K562 (cell line): ENCODE measurements at regions not wholly inside any gene's neighbourhood (a gene's known extent, or its start where the extent isn't known, plus 50 kb on each side); places are given as distances from the start of the nearest gene placed in this dataset.

Experiments
- ATAC-seq: fragments of 200-7000 bp; cut with Tn5 transposase; 3 replicates; pipeline ENCODE4 v1.9.1; 2020; ENCODE audit warnings: moderate library complexity
- BruUV-seq: library from RNA; stranded (reverse); fragments of 400-500 nt; replicated peaks from 2 replicates; lab custom pipeline; 2021; lab: Mats Ljungman, UMichigan
- CTCF ChIA-PET: fragments of 300-600 bp; formaldehyde crosslinking; extraction: SDS; loops from one replicate; lab custom pipeline; 2021; ENCODE audit warnings: low intra/inter-chr PET ratio; lab: Yijun Ruan, JAX
- POLR2A ChIA-PET: fragments of 300-600, 350-650 bp; sonication (Branson Sonifier 250); formaldehyde crosslinking; extraction: SDS; loops from one replicate; lab custom pipeline; 2021; ENCODE audit warnings: antibody characterized with exemption, inconsistent platforms; lab: Yijun Ruan, JAX
- DNase-seq, 4 experiments: peaks; one replicate each; pipeline versions ENCODE4 v3.0.0 to v3.0.0-alpha.2; 2011 to 2018; ENCODE audit warnings: low spot score in 3 of 4, mixed read lengths in 3 of 4; ENCODE audit errors: extremely low read depth in 1 of 4
- FAIRE-seq: peaks from 2 replicates; lab custom pipeline; 2011; peaks lifted over from hg19 to GRCh38; lab: Jason Lieb, UNC
- H2AFZ ChIP-seq: 2 replicates; pipeline ENCODE4 v1.6.0; 2011; ENCODE audit warnings: low read depth, low read length, control low read depth, inconsistent platforms
- H3K27ac ChIP-seq: fragments of 200-600 bp; 3 replicates; pipeline ENCODE4 v1.8.0; 2011; ENCODE audit warnings: low read depth, mild to moderate bottlenecking, control low read depth, inconsistent platforms, low read length, moderate library complexity, mixed read lengths; ENCODE audit errors: extremely low read depth
- H3K27me3 ChIP-seq, 2 experiments: fragments of 300-600 bp in 1 of 2; 2 replicates in 1 of 2; 3 replicates in 1 of 2; pipeline versions ENCODE4 v1.6.0 to v1.8.0; 2011; ENCODE audit warnings: inconsistent platforms in 2 of 2, low read length in 2 of 2, mild to moderate bottlenecking in 1 of 2, mixed read lengths in 1 of 2, moderate library complexity in 1 of 2; ENCODE audit not compliant: control insufficient read depth in 2 of 2, insufficient read depth in 2 of 2
- H3K36me3 ChIP-seq: fragments of 300-600 bp; 3 replicates; pipeline ENCODE4 v1.8.0; 2011; ENCODE audit warnings: mild to moderate bottlenecking, low read length, inconsistent platforms; ENCODE audit not compliant: control insufficient read depth, insufficient read depth
- H3K4me1 ChIP-seq, 2 experiments: fragments of 200-600 bp in 1 of 2; replicated peaks in 1 of 2; 2 replicates in 1 of 2; 3 replicates in 1 of 2; pipeline versions ENCODE4 v1.5.1 to v1.8.0; 2011; ENCODE audit warnings: inconsistent platforms in 2 of 2, low read length in 2 of 2, mild to moderate bottlenecking in 1 of 2, mixed read lengths in 1 of 2, moderate library complexity in 1 of 2; ENCODE audit not compliant: control insufficient read depth in 2 of 2, insufficient read depth in 2 of 2
- H3K4me2 ChIP-seq: 2 replicates; pipeline ENCODE4 v1.6.1; 2011; ENCODE audit warnings: low read length, control low read depth, inconsistent platforms, mixed read lengths; ENCODE audit not compliant: insufficient read depth
- H3K4me3 ChIP-seq: fragments of 200-600 bp; sonication (generic), shearing (Covaris generic); 2 replicates; pipeline ENCODE4 v1.5.1; 2016; ENCODE audit warnings: control low read depth, inconsistent platforms
- H3K79me2 ChIP-seq: fragments of 200-600 bp; 3 replicates; pipeline ENCODE4 v1.8.0; 2011; ENCODE audit warnings: low read length, inconsistent platforms; ENCODE audit not compliant: control insufficient read depth, insufficient read depth
- H3K9ac ChIP-seq, 2 experiments: 2 replicates each; pipeline versions ENCODE4 v1.6.0 to v1.6.1; 2011; ENCODE audit warnings: low read depth in 2 of 2, low read length in 2 of 2, control low read depth in 1 of 2, inconsistent platforms in 1 of 2, mild to moderate bottlenecking in 1 of 2, mixed read lengths in 1 of 2; ENCODE audit not compliant: insufficient read depth in 1 of 2
- H3K9me1 ChIP-seq: one replicate; pipeline ENCODE4 v1.6.0; 2011; ENCODE audit warnings: inconsistent platforms, mild to moderate bottlenecking, low read length, moderate library complexity; ENCODE audit not compliant: control insufficient read depth, insufficient read depth
- H3K9me3 ChIP-seq: replicated peaks from 2 replicates; pipeline ENCODE4 v1.5.1; 2011; ENCODE audit warnings: low read depth, low read length, inconsistent platforms; ENCODE audit not compliant: control insufficient read depth, insufficient read depth
- H4K20me1 ChIP-seq: replicated peaks from 2 replicates; pipeline ENCODE4 v1.6.1; 2011; ENCODE audit warnings: low read length, inconsistent platforms, mixed read lengths; ENCODE audit not compliant: control insufficient read depth, insufficient read depth
- CHD4 ChIP-seq: fragments of 200-600 bp; sonication (generic); IDR thresholded peaks from 3 replicates; pipeline ENCODE4 v1.6.1; 2012; ENCODE audit warnings: low read depth, mild to moderate bottlenecking, mixed read lengths, low read length, inconsistent platforms; ENCODE audit not compliant: insufficient read depth, insufficient replicate concordance, poor library complexity, severe bottlenecking
- FOXJ3 ChIP-seq: sonication (generic); formaldehyde crosslinking; IDR thresholded peaks from 2 replicates; pipeline ENCODE4 v1.4.0; 2020; ENCODE audit warnings: mild to moderate bottlenecking, missing genetic modification reagents
- KDM1A ChIP-seq, 2 experiments: fragments of 450-650 bp; IDR thresholded peaks; 2 replicates each; pipeline ENCODE4 v1.6.1; 2016; ENCODE audit warnings: mild to moderate bottlenecking in 2 of 2
- L3MBTL2 ChIP-seq: fragments of 450-650 bp; IDR thresholded peaks from 2 replicates; pipeline ENCODE4 v1.6.1; 2016; ENCODE audit warnings: mild to moderate bottlenecking, moderate library complexity
- MBD2 ChIP-seq: sonication (generic); IDR thresholded peaks from 2 replicates; pipeline ENCODE4 v1.6.1; 2016; ENCODE audit warnings: low read depth, borderline replicate concordance
- PHB ChIP-seq: fragments of 250-450 bp; sonication (Bioruptor Pico); IDR thresholded peaks from 2 replicates; pipeline ENCODE4 v1.5.0; 2021
- SRSF1 ChIP-seq: fragments of 200-400 bp; formaldehyde crosslinking; IDR thresholded peaks from 2 replicates; pipeline ENCODE4 v1.6.1; 2017; ENCODE audit warnings: mild to moderate bottlenecking, low read depth, low read length, moderate library complexity
- TOE1 ChIP-seq, 2 experiments: fragments of 450-650 bp in 1 of 2; sonication (generic) in 1 of 2; formaldehyde crosslinking in 1 of 2; IDR thresholded peaks; 2 replicates each; pipeline versions ENCODE4 v1.7.1 to v1.8.0; 2016 to 2022; ENCODE audit warnings: borderline replicate concordance in 2 of 2, mild to moderate bottlenecking in 2 of 2, antibody characterized with exemption in 1 of 2, inconsistent platforms in 1 of 2, low read depth in 1 of 2, missing genetic modification reagents in 1 of 2, moderate library complexity in 1 of 2
- U2AF2 ChIP-seq: fragments of 200-400 bp; formaldehyde crosslinking; optimal IDR thresholded peaks from 2 replicates; pipeline ENCODE3; 2017; ENCODE audit warnings: low read depth, mild to moderate bottlenecking, low read length
- WGBS: fragments of 100-300 bp; shearing (Covaris generic); methylation state at CpG from one replicate; pipeline ENCODE4 v1.1.6; 2016; ENCODE audit warnings: low coverage, mixed read lengths; ENCODE audit not compliant: insufficient coverage; ENCODE audit errors: missing lambda C conversion rate; 5-methylcytosine and 5-hydroxymethylcytosine counted together
- in situ Hi-C: fragments of 300-500 bp; cut with MboI; formaldehyde crosslinking; loops from 4 replicates; pipeline ENCODE4 v1.15.0; 2018; ENCODE audit warnings: inconsistent platforms, mixed read lengths
- intact Hi-C: fragments of 100-400 bp; cut with micrococcal nuclease; formaldehyde crosslinking; loops from 2 replicates; pipeline ENCODE4 v1.14.2; 2022
- TF ChIP-seq, protein P1 (sequence below): fragments of 450-650 bp; formaldehyde crosslinking; conservative IDR thresholded peaks from 2 replicates; pipeline ENCODE4 v1.4.0; 2022; ENCODE audit warnings: mild to moderate bottlenecking, missing genetic modification characterization
- TF ChIP-seq, protein P2 (sequence below): sonication (generic); formaldehyde crosslinking; IDR thresholded peaks from 2 replicates; pipeline ENCODE4 v1.8.1; 2022; ENCODE audit warnings: missing genetic modification reagents
- TF ChIP-seq, protein P3 (sequence below): sonication (generic); formaldehyde crosslinking; IDR thresholded peaks from 2 replicates; pipeline ENCODE4 v1.8.0; 2022; ENCODE audit warnings: mild to moderate bottlenecking, missing genetic modification reagents
- TF ChIP-seq, protein P4 (sequence below): sonication (generic); formaldehyde crosslinking; IDR thresholded peaks from 2 replicates; pipeline ENCODE4 v1.8.0; 2022; ENCODE audit warnings: missing genetic modification reagents, mild to moderate bottlenecking, moderate library complexity, borderline replicate concordance

DNA sequence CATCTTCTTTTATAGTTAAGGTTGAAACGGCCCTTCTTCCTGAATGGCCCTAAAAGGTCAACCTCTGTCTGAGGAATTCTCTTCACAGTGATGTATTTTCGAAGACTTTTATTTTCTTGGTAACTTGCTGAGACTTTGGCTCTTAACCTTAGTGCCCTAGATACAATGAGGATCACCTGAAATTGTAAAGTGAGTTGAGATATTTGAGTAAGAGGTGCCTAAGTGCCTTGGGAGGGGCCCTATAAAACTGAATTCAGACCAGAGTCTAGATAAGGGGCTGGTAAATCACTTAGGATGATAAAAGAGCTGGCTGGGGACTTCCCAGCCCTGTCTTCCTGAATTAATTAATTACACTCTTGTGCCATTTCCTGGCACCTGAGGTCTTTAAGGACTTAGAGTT lies 505.6 kb upstream of the KIRREL3 start (continued):
- TF ChIP-seq, protein P1, sequence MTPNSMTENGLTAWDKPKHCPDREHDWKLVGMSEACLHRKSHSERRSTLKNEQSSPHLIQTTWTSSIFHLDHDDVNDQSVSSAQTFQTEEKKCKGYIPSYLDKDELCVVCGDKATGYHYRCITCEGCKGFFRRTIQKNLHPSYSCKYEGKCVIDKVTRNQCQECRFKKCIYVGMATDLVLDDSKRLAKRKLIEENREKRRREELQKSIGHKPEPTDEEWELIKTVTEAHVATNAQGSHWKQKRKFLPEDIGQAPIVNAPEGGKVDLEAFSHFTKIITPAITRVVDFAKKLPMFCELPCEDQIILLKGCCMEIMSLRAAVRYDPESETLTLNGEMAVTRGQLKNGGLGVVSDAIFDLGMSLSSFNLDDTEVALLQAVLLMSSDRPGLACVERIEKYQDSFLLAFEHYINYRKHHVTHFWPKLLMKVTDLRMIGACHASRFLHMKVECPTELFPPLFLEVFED (CRISPR knock-in tag) = no peak
- TF ChIP-seq U2AF2 = no peak
- TF ChIP-seq, all 486 proteins: peak for 0

DNA sequence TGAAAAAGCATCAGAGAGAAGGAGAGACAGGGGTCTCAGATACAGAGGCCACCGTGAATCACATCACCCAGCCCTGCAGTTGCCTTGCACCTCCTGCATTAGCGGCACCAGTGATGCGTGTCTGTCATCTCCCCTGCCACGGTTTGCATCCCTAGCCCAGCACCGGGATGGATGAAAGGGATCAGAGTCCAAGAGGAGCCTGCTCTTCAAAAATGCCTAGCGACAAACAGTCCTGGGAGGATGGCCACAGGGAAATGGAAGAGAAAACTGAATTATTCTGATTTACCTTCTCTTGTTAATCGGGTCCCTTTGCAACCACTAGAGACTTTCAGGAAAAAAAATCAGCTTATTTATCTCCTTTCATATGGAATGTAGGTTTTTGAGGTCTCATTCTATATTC lies 495.6 kb upstream of the KIRREL3 start:
- in situ Hi-C loops = no loop called here
- FAIRE-seq = no peak
- TF ChIP-seq SRSF1 (no peak), KDM1A (IDR thresholded peaks at IDR 0.05) (no peak), PHB (no peak), CHD4 (no peak), FOXJ3 (CRISPR knock-in tag) (no peak), MBD2 (no peak), L3MBTL2 (no peak), TOE1 (IDR thresholded peaks at IDR 0.05; ENCODE audit: borderline replicate concordance) (no peak), TOE1 (CRISPR knock-in tag; IDR thresholded peaks at IDR 0.05; ENCODE audit: borderline replicate concordance, low read depth) (no peak)
- TF ChIP-seq, protein P2, sequence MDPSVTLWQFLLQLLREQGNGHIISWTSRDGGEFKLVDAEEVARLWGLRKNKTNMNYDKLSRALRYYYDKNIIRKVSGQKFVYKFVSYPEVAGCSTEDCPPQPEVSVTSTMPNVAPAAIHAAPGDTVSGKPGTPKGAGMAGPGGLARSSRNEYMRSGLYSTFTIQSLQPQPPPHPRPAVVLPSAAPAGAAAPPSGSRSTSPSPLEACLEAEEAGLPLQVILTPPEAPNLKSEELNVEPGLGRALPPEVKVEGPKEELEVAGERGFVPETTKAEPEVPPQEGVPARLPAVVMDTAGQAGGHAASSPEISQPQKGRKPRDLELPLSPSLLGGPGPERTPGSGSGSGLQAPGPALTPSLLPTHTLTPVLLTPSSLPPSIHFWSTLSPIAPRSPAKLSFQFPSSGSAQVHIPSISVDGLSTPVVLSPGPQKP = no peak
- TF ChIP-seq, protein P3, sequence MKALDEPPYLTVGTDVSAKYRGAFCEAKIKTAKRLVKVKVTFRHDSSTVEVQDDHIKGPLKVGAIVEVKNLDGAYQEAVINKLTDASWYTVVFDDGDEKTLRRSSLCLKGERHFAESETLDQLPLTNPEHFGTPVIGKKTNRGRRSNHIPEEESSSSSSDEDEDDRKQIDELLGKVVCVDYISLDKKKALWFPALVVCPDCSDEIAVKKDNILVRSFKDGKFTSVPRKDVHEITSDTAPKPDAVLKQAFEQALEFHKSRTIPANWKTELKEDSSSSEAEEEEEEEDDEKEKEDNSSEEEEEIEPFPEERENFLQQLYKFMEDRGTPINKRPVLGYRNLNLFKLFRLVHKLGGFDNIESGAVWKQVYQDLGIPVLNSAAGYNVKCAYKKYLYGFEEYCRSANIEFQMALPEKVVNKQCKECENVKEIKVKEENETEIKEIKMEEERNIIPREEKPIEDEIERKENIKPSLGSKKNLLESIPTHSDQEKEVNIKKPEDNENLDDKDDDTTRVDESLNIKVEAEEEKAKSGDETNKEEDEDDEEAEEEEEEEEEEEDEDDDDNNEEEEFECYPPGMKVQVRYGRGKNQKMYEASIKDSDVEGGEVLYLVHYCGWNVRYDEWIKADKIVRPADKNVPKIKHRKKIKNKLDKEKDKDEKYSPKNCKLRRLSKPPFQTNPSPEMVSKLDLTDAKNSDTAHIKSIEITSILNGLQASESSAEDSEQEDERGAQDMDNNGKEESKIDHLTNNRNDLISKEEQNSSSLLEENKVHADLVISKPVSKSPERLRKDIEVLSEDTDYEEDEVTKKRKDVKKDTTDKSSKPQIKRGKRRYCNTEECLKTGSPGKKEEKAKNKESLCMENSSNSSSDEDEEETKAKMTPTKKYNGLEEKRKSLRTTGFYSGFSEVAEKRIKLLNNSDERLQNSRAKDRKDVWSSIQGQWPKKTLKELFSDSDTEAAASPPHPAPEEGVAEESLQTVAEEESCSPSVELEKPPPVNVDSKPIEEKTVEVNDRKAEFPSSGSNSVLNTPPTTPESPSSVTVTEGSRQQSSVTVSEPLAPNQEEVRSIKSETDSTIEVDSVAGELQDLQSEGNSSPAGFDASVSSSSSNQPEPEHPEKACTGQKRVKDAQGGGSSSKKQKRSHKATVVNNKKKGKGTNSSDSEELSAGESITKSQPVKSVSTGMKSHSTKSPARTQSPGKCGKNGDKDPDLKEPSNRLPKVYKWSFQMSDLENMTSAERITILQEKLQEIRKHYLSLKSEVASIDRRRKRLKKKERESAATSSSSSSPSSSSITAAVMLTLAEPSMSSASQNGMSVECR (CRISPR knock-in tag) = no peak
- TF ChIP-seq, protein P4, sequence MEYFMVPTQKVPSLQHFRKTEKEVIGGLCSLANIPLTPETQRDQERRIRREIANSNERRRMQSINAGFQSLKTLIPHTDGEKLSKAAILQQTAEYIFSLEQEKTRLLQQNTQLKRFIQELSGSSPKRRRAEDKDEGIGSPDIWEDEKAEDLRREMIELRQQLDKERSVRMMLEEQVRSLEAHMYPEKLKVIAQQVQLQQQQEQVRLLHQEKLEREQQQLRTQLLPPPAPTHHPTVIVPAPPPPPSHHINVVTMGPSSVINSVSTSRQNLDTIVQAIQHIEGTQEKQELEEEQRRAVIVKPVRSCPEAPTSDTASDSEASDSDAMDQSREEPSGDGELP (CRISPR knock-in tag) = no peak

More for the DNA sequence above, 495.6 kb upstream of the KIRREL3 start:
- Histone ChIP-seq H3K9me3 (no peaks in the 10 kb centered on the region), H4K20me1 (no peaks in the 10 kb centered on the region), H3K36me3 (no peaks in the 10 kb centered on the region), H3K4me2 (no peak overlapping the region), H3K9ac (no peak overlapping the region), H3K4me3 (no peak overlapping the region), H2AFZ (no peak overlapping the region), H3K27ac (no peak overlapping the region), H3K79me2 (no peaks in the 10 kb centered on the region), H3K4me1 (no peaks in the 10 kb centered on the region), H3K9me1 (no peaks in the 10 kb centered on the region), H3K27me3 (no peaks in the 10 kb centered on the region)
- intact Hi-C loops = no loop called here
- 0% methylated on average over 7 of the region's 7 CpGs for WGBS
- no TSS peak for BruUV-seq
- POLR2A ChIA-PET = no interaction called here
- no peak for DNase-seq
- CTCF ChIA-PET = no interaction called here
- ATAC-seq = no peak
